IMR-90 (cell line): ENCODE measurements at regions not wholly inside any gene's neighbourhood (a gene's known extent, or its start where the extent isn't known, plus 50 kb on each side); places are given as distances from the start of the nearest gene placed in this dataset.
"Not testable (repeated sequence)": the region's sequence is repeated elsewhere in the genome, so short reads cannot be mapped to it uniquely, and the experiment has no call there.

Experiments used
- ATAC-seq: fragments of 200-7000 bp; cut with Tn5 transposase; 2 replicates; pipeline ENCODE4 v1.9.1; 2020; ENCODE audit warnings: low read depth, mild to moderate bottlenecking, moderate library complexity
- BruUV-seq: library from RNA; stranded (reverse); fragments of 400-500 nt; replicated peaks from 2 replicates; lab custom pipeline; 2021; lab: Mats Ljungman, UMichigan
- CTCF ChIA-PET: fragments of 300-600 bp; formaldehyde crosslinking; extraction: SDS; loops from one replicate; lab custom pipeline; 2021; ENCODE audit warnings: antibody characterized with exemption; lab: Yijun Ruan, JAX
- POLR2A ChIA-PET: fragments of 300-600 bp; sonication (Branson Sonifier 250); formaldehyde crosslinking; loops from one replicate; lab custom pipeline; 2022; ENCODE audit warnings: antibody characterized with exemption; ENCODE audit not compliant: unreplicated experiment; lab: Charles Lee
- DNase-seq: peaks from one replicate; pipeline ENCODE4 v3.0.0; 2013
- H2AFZ ChIP-seq: replicated peaks from 2 replicates; pipeline ENCODE3; 2013; ENCODE audit warnings: low read length, mild to moderate bottlenecking; ENCODE audit not compliant: poor library complexity
- H2AK5ac ChIP-seq: 2 replicates; pipeline ENCODE4 v1.6.1; 2013; ENCODE audit warnings: low read depth, low read length, inconsistent platforms
- H2AK9ac ChIP-seq: replicated peaks from 2 replicates; pipeline ENCODE3; 2013; ENCODE audit warnings: mild to moderate bottlenecking, low read depth, low read length, moderate library complexity; ENCODE audit not compliant: poor library complexity
- H2BK120ac ChIP-seq: 2 replicates; pipeline ENCODE4 v1.6.1; 2013; ENCODE audit warnings: low read depth, low read length, inconsistent platforms
- H2BK15ac ChIP-seq: 3 replicates; pipeline ENCODE4 v1.6.1; 2013; ENCODE audit warnings: low read depth, low read length, inconsistent platforms
- H2BK20ac ChIP-seq: 2 replicates; pipeline ENCODE4 v1.6.1; 2013; ENCODE audit warnings: low read depth, mild to moderate bottlenecking, inconsistent platforms, low read length, moderate library complexity
- H2BK5ac ChIP-seq: 2 replicates; pipeline ENCODE4 v1.6.1; 2013; ENCODE audit warnings: mild to moderate bottlenecking, low read depth, low read length, inconsistent platforms; ENCODE audit not compliant: poor library complexity, severe bottlenecking
- H3K14ac ChIP-seq: replicated peaks from 2 replicates; pipeline ENCODE4 v1.6.1; 2013; ENCODE audit warnings: low read depth, low read length, inconsistent platforms
- H3K18ac ChIP-seq: 2 replicates; pipeline ENCODE4 v1.6.1; 2013; ENCODE audit warnings: low read depth, low read length, control low read depth
- H3K23ac ChIP-seq: 2 replicates; pipeline ENCODE4 v1.6.1; 2013; ENCODE audit warnings: low read depth, low read length, inconsistent platforms
- H3K27ac ChIP-seq: 2 replicates; pipeline ENCODE4 v1.5.1; 2013; ENCODE audit warnings: mild to moderate bottlenecking, control low read depth, low read length; ENCODE audit not compliant: insufficient read depth
- H3K27me3 ChIP-seq: 2 replicates; pipeline ENCODE4 v1.6.1; 2013; ENCODE audit warnings: low read length; ENCODE audit not compliant: control insufficient read depth, insufficient read depth
- H3K36me3 ChIP-seq: 2 replicates; pipeline ENCODE4 v1.6.1; 2013; ENCODE audit warnings: low read length, mixed read lengths; ENCODE audit not compliant: control insufficient read depth, insufficient read depth
- H3K4ac ChIP-seq: 2 replicates; pipeline ENCODE4 v1.6.1; 2013; ENCODE audit warnings: low read depth, low read length, inconsistent platforms
- H3K4me1 ChIP-seq: 2 replicates; pipeline ENCODE4 v1.6.1; 2013; ENCODE audit warnings: low read length, mixed read lengths; ENCODE audit not compliant: control insufficient read depth, insufficient read depth
- H3K4me2 ChIP-seq: 2 replicates; pipeline ENCODE4 v1.6.1; 2013; ENCODE audit warnings: low read depth, mild to moderate bottlenecking, control low read depth, low read length, moderate library complexity
- H3K4me3 ChIP-seq: 2 replicates; pipeline ENCODE4 v1.5.1; 2013; ENCODE audit warnings: low read depth, mild to moderate bottlenecking, control low read depth, low read length, moderate library complexity; ENCODE audit not compliant: insufficient read depth
- H3K56ac ChIP-seq: 2 replicates; pipeline ENCODE4 v1.6.1; 2013; ENCODE audit warnings: low read length, inconsistent platforms; ENCODE audit not compliant: insufficient read depth; ENCODE audit errors: extremely low read depth
- H3K79me1 ChIP-seq, 2 experiments: 2 replicates each; pipeline ENCODE4 v1.6.1; 2013; ENCODE audit warnings: low read length in 2 of 2, inconsistent platforms in 1 of 2, low read depth in 1 of 2
- H3K9ac ChIP-seq: 2 replicates; pipeline ENCODE4 v1.6.1; 2013; ENCODE audit warnings: low read depth, low read length, control low read depth
- H3K9me1 ChIP-seq: 2 replicates; pipeline ENCODE4 v1.6.1; 2013; ENCODE audit warnings: low read length, inconsistent platforms; ENCODE audit not compliant: insufficient read depth
- H3K9me3 ChIP-seq: 2 replicates; pipeline ENCODE4 v1.6.1; 2013; ENCODE audit warnings: low read length; ENCODE audit not compliant: control insufficient read depth, insufficient read depth
- H4K20me1 ChIP-seq: 2 replicates; pipeline ENCODE4 v1.6.1; 2013; ENCODE audit warnings: low read length, inconsistent platforms; ENCODE audit not compliant: insufficient read depth
- H4K5ac ChIP-seq: 2 replicates; pipeline ENCODE4 v1.6.1; 2013; ENCODE audit warnings: mild to moderate bottlenecking, low read depth, low read length, control low read depth
- H4K8ac ChIP-seq, 2 experiments: 2 replicates each; pipeline ENCODE4 v1.6.1; 2013; ENCODE audit warnings: low read depth in 2 of 2, low read length in 2 of 2, control low read depth in 1 of 2, inconsistent platforms in 1 of 2
- H4K91ac ChIP-seq: 2 replicates; pipeline ENCODE4 v1.6.1; 2013; ENCODE audit warnings: low read depth, low read length, inconsistent platforms; ENCODE audit not compliant: insufficient read depth
- WGBS, 2 experiments: methylation state at CpG; one replicate each; pipeline versions ENCODE4 v1.1.5 to v1.1.7; 2013; ENCODE audit warnings: missing lambda C conversion rate in 2 of 2; ENCODE audit not compliant: insufficient read length in 1 of 2; ENCODE audit errors: extremely low coverage in 2 of 2; 5-methylcytosine and 5-hydroxymethylcytosine counted together
- dilution Hi-C: fragments of 300-500 bp; cut with HindIII; formaldehyde crosslinking; loops from one replicate; pipeline ENCODE4 v1.14.3; 2018; ENCODE audit warnings: low sequenced_read_pairs; ENCODE audit not compliant: unreplicated experiment
- in situ Hi-C: fragments of 300-500 bp; cut with MboI; formaldehyde crosslinking; loops from 3 replicates; pipeline ENCODE4 v1.14.3; 2019; ENCODE audit warnings: low sequenced_read_pairs, inconsistent platforms, mixed read lengths
- intact Hi-C: fragments of 100-400 bp; cut with micrococcal nuclease; formaldehyde crosslinking; loops from 2 replicates; pipeline ENCODE4 v1.10.0; 2022

DNA sequence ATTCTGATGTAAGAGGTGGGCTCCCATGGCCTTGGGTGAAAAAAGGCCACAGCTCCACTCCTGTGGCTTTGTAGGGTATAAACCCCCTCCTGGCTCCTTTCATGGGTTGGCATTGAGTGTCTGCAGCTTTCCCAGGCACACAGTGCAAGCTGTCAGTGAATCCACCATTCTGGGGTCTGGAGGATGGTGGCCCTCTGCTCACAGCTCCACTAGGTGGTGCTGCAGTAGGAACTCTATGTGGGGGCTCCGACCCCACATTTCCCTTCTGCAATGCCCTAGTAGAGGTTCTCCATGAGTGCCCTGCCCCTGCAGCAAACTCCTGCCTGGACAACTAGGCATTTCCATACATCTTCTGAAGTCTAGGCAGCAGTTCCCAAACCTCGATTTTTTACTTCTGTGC, 92.7 kb downstream of the UNC93B1 start:
- H2AK9ac ChIP-seq, H3K4ac ChIP-seq, H3K27ac ChIP-seq, H3K18ac ChIP-seq, dilution Hi-C loops, H2BK5ac ChIP-seq, H3K14ac ChIP-seq, H4K5ac ChIP-seq, ATAC-seq, H3K23ac ChIP-seq, H3K56ac ChIP-seq, H2BK120ac ChIP-seq, H3K9me1 ChIP-seq, H2BK15ac ChIP-seq, H3K9ac ChIP-seq, intact Hi-C loops, BruUV-seq, H4K20me1 ChIP-seq, POLR2A ChIA-PET, H3K4me2 ChIP-seq, H3K79me1 ChIP-seq, H2AK5ac ChIP-seq, in situ Hi-C loops, H3K4me3 ChIP-seq, H3K4me1 ChIP-seq, H2AFZ ChIP-seq, DNase-seq, H3K27me3 ChIP-seq, H3K9me3 ChIP-seq, H3K36me3 ChIP-seq, H4K91ac ChIP-seq, H2BK20ac ChIP-seq, H4K8ac ChIP-seq, CTCF ChIA-PET: not testable (repeated sequence)
- WGBS, 2 experiments, result no CpG with 5 or more reads among the region's 2 CpGs

DNA sequence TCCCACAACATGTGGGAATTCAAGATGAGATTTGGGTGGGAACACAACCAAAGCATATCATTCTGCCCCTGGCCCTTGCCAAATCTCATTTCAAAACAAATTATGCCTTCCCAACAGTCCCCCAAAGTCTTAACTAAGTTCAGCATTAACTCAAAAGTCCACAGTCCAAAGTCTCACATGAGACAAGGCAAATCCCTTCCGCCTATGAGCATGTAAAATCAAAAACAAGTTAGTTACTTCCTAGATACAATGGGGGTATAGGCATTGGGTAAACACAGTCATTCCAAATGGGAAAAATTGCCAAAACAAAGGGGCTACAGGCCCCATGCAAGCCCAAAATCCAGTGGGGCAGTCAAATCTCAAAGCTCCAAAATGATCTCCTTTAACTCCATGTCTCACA, 93.1 kb downstream of the UNC93B1 start:
- H3K9me3 ChIP-seq, H3K4me1 ChIP-seq, H2BK120ac ChIP-seq, DNase-seq, H2AK5ac ChIP-seq, H3K36me3 ChIP-seq, H3K79me1 ChIP-seq, H3K14ac ChIP-seq, H3K9me1 ChIP-seq, H2BK20ac ChIP-seq, H4K20me1 ChIP-seq, H3K27ac ChIP-seq, H4K91ac ChIP-seq, H4K5ac ChIP-seq, BruUV-seq, H2AFZ ChIP-seq, H4K8ac ChIP-seq, H3K56ac ChIP-seq, H3K4ac ChIP-seq, H3K4me3 ChIP-seq, intact Hi-C loops, H3K27me3 ChIP-seq, in situ Hi-C loops, POLR2A ChIA-PET, H3K4me2 ChIP-seq, H2AK9ac ChIP-seq, H3K18ac ChIP-seq, H3K9ac ChIP-seq, H2BK15ac ChIP-seq, CTCF ChIA-PET, H2BK5ac ChIP-seq, ATAC-seq, dilution Hi-C loops, H3K23ac ChIP-seq: not testable (repeated sequence)
- WGBS, 2 experiments, result no CpG with 5 or more reads among the region's 1 CpG
